Astrocyte of the cerebellum (primary cell): ENCODE measurements at regions not wholly inside any gene's neighbourhood (a gene's known extent, or its start where the extent isn't known, plus 50 kb on each side); places are given as distances from the start of the nearest gene placed in this dataset.

Experiments
- DNase-seq: peaks from one replicate; pipeline ENCODE4 v3.0.0-alpha.2; 2011; ENCODE audit warnings: low read depth
- H3K4me3 ChIP-seq: 2 replicates; pipeline ENCODE4 v1.5.1; 2011; ENCODE audit warnings: mild to moderate bottlenecking, low read depth, low read length, moderate library complexity
- in situ Hi-C: cut with HindIII; loops from 2 replicates; pipeline ENCODE4 v1.10.0; 2017; ENCODE audit warnings: low sequenced_read_pairs
- TF ChIP-seq, protein P1 (sequence below): IDR thresholded peaks from 2 replicates; pipeline ENCODE4 v1.5.1; 2012; ENCODE audit warnings: low read length, low read depth, moderate library complexity, mild to moderate bottlenecking; ENCODE audit errors: missing control alignments

- in situ Hi-C loops = no loop called here
- no peak for DNase-seq
- TF ChIP-seq, protein P1, sequence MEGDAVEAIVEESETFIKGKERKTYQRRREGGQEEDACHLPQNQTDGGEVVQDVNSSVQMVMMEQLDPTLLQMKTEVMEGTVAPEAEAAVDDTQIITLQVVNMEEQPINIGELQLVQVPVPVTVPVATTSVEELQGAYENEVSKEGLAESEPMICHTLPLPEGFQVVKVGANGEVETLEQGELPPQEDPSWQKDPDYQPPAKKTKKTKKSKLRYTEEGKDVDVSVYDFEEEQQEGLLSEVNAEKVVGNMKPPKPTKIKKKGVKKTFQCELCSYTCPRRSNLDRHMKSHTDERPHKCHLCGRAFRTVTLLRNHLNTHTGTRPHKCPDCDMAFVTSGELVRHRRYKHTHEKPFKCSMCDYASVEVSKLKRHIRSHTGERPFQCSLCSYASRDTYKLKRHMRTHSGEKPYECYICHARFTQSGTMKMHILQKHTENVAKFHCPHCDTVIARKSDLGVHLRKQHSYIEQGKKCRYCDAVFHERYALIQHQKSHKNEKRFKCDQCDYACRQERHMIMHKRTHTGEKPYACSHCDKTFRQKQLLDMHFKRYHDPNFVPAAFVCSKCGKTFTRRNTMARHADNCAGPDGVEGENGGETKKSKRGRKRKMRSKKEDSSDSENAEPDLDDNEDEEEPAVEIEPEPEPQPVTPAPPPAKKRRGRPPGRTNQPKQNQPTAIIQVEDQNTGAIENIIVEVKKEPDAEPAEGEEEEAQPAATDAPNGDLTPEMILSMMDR = no peak
- no peak overlapping the region for H3K4me3 ChIP-seq
Observed at GRCh38 chr5:82925061-82925411, 152.2 kb downstream of the TMEM167A start.

GRCh38 chr5:82924226-82925060, 152.8 kb downstream of the TMEM167A start:
- in situ Hi-C loops = no loop called here
- no peak overlapping the region for H3K4me3 ChIP-seq
- no peak for DNase-seq
- TF ChIP-seq, protein P1 = no peak

DNA sequence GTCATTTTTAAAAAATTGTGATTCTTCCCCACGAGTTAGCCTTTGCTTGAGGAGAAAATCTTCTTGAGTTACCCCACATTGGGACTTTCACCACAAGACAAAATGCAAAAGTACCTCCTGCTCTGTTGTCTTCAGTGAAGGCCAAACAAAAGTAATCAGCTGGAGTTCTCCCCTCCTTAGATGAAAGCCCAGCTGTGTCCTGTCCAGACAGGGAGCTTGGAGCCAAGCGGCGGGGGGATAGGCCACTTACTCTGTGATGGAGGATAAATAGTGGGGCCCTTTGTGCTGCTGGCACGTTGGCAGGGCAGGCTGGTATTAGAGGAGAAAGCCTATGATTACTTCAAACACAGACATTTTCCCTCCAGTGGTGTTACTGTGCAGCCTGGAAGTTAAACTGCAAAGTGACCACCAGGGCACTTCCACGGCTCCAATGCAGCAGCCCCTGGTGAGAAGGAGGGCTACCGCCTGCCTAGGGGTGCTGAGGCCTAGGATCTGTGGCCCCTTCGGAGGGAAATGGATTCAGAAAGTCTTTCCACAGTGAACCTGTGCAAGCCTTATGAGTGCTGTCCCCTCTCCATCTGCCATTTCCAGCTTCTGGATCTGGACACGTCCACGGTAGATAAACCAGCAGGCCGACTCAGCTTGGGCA, 155.0 kb downstream of the TMEM167A start:
- TF ChIP-seq, protein P1 = no peak
- in situ Hi-C loops = no loop called here
- no peak for DNase-seq
- no peak overlapping the region for H3K4me3 ChIP-seq

DNA sequence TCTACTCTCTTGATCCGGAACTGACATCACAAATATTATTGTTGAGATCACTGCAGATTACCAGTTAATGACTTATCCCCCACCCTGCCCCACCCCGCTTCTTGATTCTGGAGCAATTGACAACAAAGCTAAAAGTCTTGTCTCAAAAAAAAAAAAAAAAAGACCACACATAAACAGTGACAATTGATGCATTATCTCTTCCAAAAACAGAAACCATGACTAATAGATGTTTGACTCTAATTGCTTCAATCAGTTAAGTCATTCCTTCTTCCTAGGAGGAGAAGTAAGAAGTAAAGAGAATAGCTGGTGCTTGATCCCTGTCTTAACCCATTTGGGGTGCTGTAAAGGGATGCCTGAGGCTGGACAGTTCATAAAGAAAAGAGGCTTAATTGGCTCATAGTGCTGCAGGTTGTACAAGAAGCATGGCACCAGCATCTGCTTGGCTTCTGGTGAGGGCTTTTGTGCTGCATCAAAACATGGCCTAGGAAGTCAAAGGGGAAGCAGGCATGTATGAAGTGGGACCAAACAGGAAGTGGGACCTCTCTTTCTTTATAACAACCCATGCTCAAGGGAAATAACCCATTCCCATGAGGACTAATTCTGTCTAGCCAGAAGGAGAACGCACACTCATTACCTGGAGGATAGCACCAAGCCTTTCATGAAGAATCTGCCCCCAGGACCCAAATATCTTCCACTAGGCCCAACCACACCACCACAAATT, 158.7 kb downstream of the TMEM167A start:
- TF ChIP-seq, protein P1 = no peak
- DNase-seq = no peak
- in situ Hi-C loops = no loop called here
- no peak overlapping the region for H3K4me3 ChIP-seq

- no peak overlapping the region for H3K4me3 ChIP-seq
- in situ Hi-C loops = no loop called here
- DNase-seq = no peak
- TF ChIP-seq, protein P1 = no peak
Observed at GRCh38 chr5:82917584-82917983, 159.6 kb downstream of the TMEM167A start.

DNA sequence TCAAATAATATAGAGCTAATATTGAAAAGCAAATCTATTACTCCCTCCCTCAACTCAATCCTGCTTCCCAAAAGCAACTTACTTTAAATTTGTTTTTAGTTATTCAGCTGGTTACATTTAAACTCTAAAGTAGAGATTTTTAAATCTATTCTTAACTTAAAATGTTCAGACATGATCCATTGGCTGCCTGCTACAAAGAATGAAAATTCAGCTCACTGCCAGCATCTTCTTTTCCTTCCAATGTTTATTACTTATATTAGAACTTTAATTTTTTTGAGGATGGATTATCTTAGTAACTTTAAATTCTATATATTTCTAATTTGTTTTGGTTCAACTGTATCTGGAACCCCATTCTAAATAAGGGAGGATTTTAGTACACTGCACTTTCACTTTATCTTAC, 163.2 kb downstream of the TMEM167A start:
- TF ChIP-seq, protein P1 = no peak
- in situ Hi-C loops = no loop called here
- no peak for DNase-seq
- no peak overlapping the region for H3K4me3 ChIP-seq
